OCI-M2 (cell line): ENCODE measurements at regions not wholly inside any gene's neighbourhood (a gene's known extent, or its start where the extent isn't known, plus 50 kb on each side); places are given as distances from the start of the nearest gene placed in this dataset.
"Not testable (repeated sequence)": the region's sequence is repeated elsewhere in the genome, so short reads cannot be mapped to it uniquely, and the experiment has no call there.

ENCODE experiments used
- DNase-seq: peaks from one replicate; lab custom pipeline; 2025; ENCODE audit not compliant: unreplicated experiment; lab: John Stamatoyannopoulos, UW

DNA sequence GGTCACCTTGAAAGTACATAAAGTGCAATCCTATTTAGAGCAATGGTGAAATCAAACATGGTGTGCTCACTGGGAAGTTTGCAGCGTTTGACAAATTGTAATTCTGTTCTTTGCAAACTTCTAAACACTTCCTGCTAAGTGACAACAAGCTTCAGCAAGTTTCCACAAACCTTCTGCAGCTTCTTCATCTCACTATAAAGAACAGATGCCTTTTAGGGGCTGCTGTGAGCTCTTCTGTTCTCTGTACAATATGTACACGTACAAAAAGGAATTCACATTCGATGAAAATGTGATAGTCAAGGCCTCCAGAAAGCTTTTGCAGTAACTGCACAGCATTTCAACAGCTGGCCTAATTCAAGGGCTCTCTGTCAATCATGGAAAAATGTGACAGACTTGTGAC is 543.1 kb downstream of the CETN3 start:
- no peak for DNase-seq

DNA sequence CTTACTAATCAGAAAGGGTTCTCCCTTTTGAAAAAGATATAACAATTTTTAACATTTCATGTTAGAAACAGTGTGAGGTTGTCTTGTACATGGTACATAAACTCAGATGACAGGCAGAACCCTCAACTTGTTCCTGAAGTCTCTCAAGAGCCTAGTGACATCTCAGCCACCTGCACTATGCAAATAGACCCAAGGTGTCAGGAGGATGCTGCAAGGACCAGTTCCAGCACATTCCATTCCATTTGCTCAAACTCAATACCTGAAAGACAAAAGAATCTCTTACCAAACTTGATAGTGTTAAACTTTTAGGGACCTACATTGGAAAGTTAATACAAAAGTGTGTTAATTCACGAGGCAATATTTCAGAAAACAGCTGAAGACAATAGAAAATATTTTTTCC is 544.6 kb downstream of the CETN3 start:
- DNase-seq, result no peak

DNA sequence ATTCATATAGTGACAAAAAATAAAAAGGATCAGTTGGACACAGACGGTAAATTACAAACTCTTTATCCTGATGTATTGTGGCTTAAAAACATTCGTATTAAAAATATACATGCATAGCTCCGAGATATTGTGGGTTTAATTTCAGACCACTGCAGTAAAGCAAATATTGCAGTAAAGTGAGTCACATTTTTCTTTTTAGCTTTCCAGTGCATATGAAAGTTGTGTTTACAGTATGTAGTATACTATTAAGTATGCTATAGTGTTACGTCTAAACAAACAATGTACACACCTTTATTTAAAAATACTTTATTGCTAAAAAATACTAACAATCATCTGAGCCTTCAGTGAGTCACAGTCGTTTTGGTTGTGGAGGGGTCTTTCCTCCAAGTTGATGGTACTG is 551.8 kb downstream of the CETN3 start:
- no peak for DNase-seq

DNA sequence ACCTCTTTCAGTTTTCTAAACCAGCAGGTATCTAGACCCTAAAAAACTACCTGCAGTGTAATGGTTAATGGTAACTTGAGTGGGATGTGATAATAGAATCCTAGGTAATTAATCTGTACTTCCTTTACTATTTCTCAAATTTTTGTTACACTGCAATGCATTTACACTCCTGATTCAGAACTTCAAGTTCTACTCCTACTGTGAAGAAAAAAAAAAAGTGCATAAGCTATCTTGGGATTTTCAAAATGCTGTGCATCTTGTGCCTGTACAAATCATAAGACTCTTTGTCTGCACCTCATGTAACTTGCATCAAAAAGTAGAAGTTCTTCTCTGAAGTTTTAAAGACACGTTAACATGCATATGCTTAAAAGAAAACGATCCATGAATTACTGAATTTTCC is 554.1 kb downstream of the CETN3 start:
- DNase-seq, result no peak

DNA sequence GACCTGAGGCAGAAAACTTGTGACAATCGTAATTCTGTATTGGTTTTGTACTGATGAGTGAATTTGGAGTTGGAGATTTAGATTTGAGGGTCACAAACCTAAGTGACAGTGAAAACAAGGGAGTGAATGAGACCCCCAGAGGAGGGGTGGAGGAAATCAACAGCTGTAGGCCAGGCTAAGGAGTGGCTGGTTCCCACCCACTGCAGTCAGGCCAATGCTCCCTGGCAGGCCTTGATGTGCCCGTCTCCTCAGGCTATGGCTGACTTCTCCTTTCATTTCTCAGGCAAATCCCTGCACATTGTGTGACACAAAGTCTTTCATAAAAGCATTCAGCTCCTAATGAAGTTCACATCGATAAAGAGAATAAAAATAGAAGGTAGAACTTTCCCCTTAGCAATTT is 557.6 kb downstream of the CETN3 start:
- DNase-seq, result no peak

DNA sequence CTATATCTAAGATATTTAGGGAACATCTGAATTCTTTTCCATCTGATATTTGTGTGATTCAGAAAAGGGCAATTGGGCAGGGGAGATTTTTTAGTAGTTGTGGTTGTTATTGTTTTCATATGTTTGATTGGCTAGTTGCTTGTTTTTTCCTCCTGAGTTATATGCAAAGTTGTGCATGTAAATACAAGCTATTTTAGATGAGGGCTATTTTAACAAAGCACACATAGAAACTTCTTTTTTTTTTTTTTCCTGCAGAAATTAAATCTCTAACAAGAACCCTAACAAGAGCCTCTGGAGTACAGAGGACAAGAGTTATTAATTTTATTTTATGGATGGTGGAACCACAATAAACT is 559.1 kb downstream of the CETN3 start:
- DNase-seq, result no peak

DNA sequence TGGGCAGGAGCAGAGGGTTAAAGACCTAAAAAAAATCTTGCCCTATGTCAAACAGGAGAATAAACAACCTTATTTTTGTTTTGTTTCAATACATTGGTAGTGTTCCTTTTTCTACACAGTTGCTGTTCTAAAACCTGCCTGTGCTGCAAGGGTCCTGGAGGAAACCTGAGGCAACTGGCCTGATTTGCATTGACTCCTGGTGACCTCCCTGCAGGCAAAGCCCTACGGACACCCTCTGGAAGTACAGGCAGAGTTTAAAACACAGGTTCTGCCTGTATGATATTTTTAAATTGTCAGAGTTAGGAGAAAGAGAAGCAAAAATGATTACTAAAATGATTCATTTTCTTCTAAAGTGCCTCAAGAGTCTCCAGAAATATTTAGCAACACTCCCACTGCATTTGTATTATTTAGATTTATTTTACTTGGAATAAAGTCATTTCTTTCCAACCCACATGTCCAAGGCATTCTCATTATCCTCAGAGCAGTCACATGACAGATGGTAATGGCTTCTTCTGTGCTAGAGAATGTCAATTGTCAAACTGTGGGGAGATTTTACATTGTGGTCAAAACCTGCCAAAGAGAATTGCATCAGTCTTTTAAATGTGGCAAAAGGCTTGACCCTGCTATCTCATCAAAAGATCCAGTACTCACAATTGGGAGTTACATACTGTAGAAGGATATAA is 559.6 kb downstream of the CETN3 start:
- no peak for DNase-seq

DNA sequence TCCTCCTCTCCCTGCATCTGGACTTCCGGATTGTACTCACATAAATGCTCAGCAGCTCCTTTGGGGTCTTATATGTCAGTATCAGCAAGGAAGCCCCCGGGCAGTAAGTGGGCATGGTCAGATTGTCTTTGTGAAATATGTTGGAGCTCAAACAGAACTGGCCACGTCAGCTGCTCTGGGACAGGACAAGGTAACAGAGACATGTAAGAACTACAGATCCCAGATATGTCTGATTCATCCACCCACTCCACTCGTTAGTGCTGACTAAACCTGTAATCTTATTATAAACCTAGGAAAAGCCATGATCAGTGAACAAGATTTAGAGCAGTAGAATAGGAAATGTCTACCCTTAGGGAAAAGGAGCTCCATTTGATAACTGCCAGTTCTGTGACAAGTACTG is 561.8 kb downstream of the CETN3 start:
- DNase-seq, result no peak

DNA sequence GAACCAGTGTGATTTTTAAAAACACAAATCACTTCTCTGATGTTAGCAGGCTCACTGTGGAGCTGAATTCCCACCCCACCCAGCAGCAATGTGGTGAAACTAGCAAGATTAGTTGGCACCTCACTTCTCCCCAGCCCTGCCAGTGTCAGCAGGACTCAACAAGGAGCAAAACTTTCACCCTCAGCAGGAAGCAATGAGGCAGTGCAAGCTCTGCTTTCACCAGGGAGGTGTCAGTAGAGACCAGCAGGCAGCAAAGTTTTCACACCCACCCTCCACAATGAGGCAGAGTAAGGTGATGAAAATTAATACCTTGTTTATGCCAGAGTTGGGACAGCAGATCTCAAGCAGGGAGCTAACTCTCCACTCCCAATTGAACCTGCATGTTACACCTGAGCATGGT is 565.0 kb downstream of the CETN3 start:
- DNase-seq, result no peak

DNA sequence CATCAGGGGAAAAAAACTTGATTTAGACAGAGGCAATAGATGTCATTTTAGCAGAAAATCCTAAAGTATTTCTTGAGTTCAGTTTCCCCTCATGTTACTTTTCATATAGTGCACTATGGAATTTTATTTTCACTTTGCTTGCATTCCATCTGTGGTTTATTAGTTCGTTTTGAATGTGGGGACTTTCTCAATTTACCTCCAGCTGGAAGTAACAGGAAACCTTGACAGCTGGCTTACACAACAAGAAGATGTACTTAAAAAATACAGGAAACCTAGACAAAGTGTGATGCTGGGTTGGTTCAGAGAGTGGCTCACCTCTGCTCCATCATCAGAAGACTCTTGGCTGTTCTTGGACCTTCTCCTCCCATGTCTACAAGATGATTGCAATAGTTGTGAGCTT is 567.0 kb downstream of the CETN3 start:
- DNase-seq, result no peak

DNA sequence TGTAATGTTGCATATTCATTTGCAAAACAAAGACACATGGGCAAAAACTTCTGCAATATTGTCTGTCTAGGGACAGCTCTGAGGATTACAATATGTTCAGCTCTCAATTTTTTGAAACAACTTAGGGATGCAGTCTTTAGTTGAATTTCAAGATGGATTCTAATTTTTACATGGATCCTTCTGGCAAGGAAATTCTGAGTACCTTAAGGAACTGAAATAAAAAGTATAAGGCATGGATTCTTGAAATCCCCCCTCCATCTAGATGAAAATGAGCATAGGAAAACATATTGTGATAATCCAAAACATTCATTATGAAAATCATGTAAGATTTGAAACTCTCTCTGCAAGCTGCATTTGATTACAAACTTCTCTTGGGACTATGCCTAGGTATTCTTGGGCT is 568.6 kb downstream of the CETN3 start:
- DNase-seq, result no peak

DNA sequence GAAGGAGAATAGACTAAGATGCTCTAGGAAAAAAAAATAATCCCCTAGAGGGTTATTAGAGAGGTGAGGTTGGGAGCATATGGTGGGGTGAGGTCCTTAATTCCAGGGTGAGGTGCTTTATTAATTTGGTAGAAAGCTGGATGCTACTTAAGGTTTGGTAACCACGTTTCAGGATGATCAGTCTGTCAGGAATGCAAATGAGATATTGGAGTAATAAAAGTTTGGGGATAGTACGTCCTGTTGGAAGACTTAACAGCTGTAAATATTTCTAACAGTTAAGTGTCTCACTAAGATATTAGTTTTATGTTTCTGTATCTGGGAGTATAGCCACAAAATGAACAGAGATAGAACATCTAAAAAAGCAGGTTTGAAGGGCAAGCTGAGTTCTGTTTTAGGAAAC is 578.9 kb downstream of the CETN3 start:
- no peak for DNase-seq

DNA sequence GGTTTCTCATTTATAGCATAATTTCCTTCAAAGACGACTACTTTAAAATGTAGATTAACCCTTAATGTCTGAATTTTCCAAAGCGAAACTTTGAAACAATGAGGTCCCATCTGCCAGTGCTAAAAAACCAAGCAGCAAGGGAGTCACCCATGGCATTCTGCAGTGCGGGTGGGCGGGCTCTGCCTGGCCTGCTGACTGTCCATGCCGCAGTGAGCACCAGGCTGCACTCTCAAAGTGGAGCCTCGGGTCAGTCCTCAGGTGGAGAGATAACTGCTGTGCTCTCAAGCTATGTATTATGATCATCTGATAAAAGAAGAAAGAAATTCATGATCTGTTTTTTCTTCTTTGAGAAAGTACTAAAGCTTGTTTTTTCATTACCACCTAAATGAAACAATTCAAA is 581.6 kb downstream of the CETN3 start:
- DNase-seq, result no peak

DNA sequence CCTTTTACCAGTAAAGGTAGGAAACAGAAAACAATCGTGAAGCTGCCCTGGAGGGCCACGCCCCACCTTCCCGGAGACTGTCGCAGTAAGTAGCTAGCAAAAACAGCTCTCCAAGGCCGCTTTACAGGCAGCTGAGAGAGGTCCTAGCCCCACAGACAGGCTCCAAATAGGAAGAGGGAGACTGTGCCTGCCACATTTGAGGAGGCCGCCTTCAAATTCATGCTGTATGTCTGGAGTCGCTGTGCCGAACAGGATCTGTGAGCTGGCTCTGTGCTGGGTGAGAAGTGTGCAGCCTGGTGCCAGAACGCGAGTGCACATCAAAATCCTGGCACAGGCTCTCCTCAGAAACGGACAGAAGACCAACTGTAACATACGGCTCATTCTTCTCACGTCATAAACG is 582.2 kb downstream of the CETN3 start:
- no peak for DNase-seq

DNA sequence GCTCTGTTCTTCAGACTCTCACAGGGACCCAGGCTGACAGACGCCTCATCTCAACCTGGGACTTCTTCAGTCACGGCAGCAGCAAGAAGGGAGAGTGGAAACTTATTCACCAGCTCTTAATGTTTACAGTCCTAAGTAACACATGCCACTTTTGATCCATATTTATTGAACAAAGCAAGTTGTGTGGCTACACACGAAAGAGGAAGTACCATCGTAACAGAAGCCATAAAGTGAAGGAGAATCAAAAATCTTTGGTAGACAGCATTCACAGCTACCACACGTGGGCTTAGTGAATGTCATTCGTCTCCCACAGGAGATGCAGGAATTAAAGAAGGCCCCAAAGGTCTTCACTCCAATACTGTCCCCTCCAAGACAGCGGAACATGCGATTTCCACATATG is 582.6 kb downstream of the CETN3 start:
- no peak for DNase-seq

DNA sequence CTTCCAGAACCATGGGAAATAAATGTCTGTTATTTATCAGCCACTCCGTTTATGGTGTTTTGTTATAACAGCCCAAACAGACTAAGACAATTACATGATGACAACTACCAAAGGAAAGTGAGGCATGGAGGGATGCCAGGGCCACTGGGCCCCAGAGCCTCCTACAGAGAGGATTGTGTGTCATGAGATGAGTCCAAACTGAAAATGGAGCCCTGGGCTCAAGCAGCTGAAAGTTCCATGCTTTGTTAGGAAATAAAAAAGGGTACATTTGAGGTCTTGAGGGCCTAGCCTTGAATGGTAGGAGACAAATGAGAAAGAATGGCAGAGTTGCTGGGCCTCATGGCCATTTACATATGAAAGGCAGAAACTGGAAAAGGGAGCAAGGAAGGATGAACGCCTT is 586.5 kb downstream of the CETN3 start:
- DNase-seq, result no peak

DNA sequence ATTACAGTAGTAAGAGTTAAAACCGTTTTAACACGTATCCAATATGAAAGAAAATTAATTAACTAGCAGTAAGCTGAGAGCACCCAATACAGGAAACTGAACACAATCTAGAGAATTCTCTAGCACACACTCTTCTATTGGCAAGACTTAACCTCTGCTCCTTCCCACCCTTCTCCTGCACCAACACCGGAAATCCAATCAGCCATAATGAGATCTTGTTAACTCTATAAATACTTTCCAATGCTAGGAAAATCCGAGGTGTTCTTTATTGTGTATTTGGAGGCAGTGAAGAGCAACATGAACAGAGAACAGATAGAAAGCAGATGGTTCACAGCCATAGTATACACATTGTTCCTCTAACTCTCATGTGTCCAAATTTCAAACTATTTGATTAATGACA is 591.7 kb downstream of the CETN3 start:
- DNase-seq, result no peak

DNA sequence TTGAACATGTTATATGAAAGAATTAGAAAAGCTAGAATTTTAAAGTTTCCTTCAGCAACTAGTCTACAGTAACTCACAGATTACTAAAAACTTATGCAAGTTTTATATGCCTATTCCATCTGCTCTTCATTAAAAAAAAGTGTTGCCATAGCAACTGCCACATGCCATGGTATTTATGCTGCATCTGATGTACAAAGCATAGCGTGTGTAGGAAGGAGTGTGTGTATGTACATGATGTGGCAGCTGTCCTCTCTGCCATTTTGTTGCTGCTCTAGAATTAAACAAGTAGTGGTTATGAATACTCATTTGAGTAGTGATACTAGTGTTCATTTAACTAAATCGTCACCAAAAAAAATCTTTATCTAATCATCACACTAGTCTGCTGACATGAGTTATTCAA is 593.5 kb downstream of the CETN3 start:
- no peak for DNase-seq

DNA sequence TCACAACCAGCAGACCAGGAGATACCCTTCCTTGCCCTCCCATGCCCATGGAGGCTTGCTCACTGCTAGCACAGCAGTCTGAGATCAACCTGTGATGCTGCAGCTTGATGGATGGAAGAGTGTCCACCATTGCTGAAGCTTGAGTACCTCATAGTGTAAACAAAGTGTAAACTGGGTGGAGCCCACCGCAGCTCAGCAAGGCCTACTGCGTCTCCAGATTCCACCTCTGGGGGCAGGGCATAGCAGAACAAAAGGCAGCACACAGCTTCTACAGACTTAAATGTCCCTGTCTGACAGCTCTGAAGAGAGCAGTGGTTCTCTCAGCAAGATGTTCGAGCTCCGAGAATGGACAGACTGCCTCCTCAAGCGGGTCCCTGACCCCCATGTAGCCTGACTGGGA is 608.8 kb downstream of the CETN3 start:
- not testable (repeated sequence) for DNase-seq

DNA sequence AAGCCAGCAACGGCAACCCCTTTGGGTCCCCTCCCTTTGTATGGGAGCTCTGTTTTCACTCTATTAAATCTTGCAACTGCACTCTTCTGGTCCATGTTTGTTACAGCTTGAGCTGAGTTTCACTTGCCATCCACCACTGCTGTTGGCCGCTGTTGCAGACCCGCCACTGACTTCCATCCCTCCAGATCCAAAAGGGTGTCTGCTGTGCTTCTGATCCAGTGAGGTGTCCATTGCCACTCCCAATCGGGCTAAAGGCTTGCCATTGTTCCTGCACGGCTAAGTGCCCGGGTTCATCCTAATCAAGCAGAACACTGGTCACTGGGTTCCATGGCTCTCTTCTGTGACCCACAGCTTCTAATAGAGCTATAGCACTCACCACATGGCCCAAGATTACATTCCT is 615.1 kb downstream of the CETN3 start:
- DNase-seq, result not testable (repeated sequence)

DNA sequence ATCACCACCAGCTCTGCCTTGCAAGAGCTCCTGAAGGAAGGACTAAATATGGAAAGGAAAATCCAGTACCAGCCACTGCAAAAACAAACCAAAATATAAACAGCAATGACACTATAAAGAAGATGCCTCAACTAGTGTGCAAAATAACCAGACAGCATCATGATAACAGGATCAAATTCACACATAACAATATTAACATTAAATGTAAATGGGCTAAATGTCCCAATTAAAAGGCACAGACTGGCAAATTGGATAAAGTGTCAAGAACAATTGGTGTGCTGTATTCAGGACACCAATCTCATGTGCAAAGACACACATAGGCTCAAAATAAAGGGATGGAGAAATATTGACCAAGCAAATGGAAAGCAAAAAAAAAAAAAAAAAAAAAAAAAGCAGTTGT is 629.8 kb downstream of the CETN3 start:
- not testable (repeated sequence) for DNase-seq

DNA sequence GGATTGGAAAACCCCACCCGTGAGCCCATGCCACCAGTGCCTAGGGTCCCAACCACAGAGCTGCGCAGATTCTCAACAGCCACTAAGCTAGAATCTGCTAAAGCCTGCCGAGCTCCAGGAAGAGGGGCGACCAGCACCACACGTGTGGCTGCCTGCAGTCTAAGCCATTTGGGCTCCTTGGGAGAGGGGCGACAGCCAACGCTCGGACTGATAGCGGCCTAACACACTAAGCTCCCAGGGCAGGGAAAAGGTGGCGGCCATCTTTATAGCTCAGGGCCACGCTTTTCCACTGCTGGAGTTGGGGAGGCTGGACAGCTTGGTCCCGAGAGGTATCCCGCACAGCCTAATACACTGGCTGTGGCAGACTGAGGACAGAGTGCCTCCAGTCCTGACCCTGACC is 631.8 kb downstream of the CETN3 start:
- no peak for DNase-seq

DNA sequence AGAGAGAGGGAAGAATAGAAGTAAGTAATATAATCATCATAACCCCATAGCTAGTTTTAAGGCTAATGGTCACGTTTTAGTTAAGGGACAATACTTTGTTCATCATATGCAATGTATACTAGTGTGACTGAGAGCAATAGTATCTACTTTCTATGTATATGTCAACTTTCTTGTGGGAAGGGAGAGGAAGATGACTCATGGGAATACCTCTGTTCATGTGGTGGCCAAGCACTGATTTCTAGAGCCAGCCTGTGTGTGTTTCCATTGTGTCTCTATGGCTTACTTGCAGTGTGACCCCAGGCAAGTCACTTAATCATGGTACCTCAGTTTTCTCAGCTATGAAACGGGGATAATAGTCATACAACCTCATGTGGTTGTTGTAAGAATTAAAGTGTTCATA is 639.6 kb downstream of the CETN3 start:
- DNase-seq, result no peak

DNA sequence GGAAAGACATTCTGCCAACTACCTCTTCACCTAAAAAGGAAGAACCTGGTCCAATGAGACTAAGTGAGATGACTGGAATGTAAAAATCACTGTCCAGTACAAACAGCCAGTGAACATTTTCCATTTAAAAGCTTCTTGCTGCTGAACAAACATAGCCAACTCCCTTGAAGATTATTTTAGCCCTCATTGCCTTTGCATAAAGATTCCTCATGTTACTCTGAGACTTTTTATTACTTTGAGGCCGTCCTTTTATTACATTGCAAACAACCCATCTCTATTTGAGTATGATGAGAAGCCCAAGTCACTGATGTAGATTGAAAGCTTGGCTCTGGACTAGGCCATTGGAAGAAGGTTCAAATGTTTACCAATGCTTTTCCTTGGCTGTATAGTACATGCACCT is 649.8 kb downstream of the CETN3 start:
- DNase-seq, result no peak
